SK-N-MC (cell line): ENCODE measurements at regions not wholly inside any gene's neighbourhood (a gene's known extent, or its start where the extent isn't known, plus 50 kb on each side); places are given as distances from the start of the nearest gene placed in this dataset.

Experiments used
- DNase-seq: peaks from one replicate; pipeline ENCODE4 v3.0.0-alpha.2; 2011; ENCODE audit warnings: low read depth, low spot score
- H3K27ac ChIP-seq: fragments of 200-600 bp; sonication (generic); 2 replicates; pipeline ENCODE4 v1.5.1; 2016; ENCODE audit warnings: mixed run types
- H3K36me3 ChIP-seq: fragments of 200-600 bp; sonication (generic); 2 replicates; pipeline ENCODE4 v1.6.1; 2017; ENCODE audit warnings: antibody characterized with exemption, low read length, mixed read lengths; ENCODE audit not compliant: insufficient read depth
- H3K4me3 ChIP-seq: fragments of 200-600 bp; sonication (generic); 2 replicates; pipeline ENCODE4 v1.5.1; 2016
- H3K9ac ChIP-seq: fragments of 200-600 bp; sonication (generic); 2 replicates; pipeline ENCODE4 v1.8.0; 2017; ENCODE audit warnings: mixed run types, mixed read lengths; ENCODE audit not compliant: insufficient read length
- H3K9me3 ChIP-seq: fragments of 200-600 bp; sonication (generic); 2 replicates; pipeline ENCODE4 v1.6.1; 2017; ENCODE audit warnings: low read depth, mild to moderate bottlenecking, antibody characterized with exemption, low read length, moderate library complexity, mixed read lengths
- EZH2 ChIP-seq: fragments of 200-600 bp; sonication (generic); IDR thresholded peaks from one replicate; pipeline ENCODE4 v1.6.1; 2017; ENCODE audit warnings: antibody characterized with exemption
- FOXP2 ChIP-seq: optimal IDR thresholded peaks from 2 replicates; pipeline ENCODE3; 2011; ENCODE audit warnings: mild to moderate bottlenecking, moderate library complexity; ENCODE audit not compliant: insufficient read depth; ENCODE audit errors: extremely low read length, control extremely low read depth
- POLR2AphosphoS5 ChIP-seq: IDR thresholded peaks from 2 replicates; pipeline ENCODE4 v1.6.1; 2012; ENCODE audit warnings: mild to moderate bottlenecking, low read depth, low read length, borderline replicate concordance

DNA sequence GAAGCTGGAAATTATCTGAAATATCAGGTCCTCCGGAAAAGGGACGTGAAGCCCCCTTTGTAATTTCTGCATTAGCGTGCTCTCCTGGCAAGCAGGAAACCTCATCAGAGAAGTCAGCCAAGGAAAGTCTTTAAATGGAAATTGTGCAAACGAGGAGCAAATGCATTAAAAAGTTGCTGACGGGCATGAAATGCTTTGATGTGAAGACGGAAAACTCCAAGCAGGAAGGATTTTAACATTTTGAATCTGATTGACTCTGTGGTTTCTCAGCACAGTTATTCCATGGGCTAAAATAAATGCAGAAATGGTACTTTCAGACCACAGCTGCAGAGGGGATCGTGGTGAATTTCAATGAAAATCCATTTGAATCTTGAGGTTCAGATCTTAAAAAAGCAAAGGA lies 167.8 kb downstream of the AHR start:
- peak overlapping the region; percentile 71 for H3K9ac ChIP-seq
- peak; percentile 94 for DNase-seq

DNA sequence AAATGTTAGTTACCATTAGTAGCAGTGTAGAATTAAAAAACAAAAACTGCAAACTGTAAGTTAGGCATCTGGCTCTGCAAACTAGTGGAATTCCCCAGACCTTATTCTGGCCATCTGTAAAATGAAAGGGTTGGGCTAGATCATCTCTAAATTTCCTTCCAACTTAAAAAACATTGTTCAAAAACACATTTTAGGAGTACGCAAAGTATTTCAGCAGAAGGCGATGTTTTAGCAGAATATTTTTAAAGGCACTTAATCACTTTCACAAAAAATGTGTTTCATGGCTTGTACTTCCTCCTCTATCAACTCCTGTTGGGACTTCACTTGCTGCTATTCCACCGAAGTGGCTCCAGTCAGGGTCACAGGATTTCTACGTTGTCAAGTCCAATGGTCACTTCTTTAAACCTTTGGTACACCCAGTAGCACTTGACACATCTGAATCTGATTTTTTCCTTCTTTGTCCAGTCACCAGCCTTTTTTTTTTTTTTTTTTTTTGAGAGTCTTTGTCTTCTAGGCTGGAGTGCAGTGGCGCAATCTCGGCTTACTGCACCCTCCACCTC lies 169.0 kb downstream of the AHR start:
- Histone ChIP-seq H3K4me3 (no peak overlapping the region), H3K9me3 (no peaks in the 10 kb centered on the region; the same call in 1 of the 2 replicates), H3K36me3 (no peaks in the 10 kb centered on the region), H3K9ac (no peak overlapping the region), H3K27ac (peak overlapping the region; percentile 98; the same call in 1 of the 2 replicates)
- DNase-seq: no peak
- TF ChIP-seq EZH2 (no peak), FOXP2 (no peak), POLR2AphosphoS5 (no peak)

More for the DNA sequence above, 167.8 kb downstream of the AHR start:
- Histone ChIP-seq H3K27ac (peak overlapping the region; percentile 98), H3K4me3 (peak overlapping the region; percentile 77), H3K36me3 (no peaks in the 10 kb centered on the region), H3K9me3 (no peaks in the 10 kb centered on the region; the same call in 1 of the 2 replicates)
- TF ChIP-seq POLR2AphosphoS5 (peak; percentile 41; the same call in 1 of the 2 replicates), EZH2 (no peak)

DNA sequence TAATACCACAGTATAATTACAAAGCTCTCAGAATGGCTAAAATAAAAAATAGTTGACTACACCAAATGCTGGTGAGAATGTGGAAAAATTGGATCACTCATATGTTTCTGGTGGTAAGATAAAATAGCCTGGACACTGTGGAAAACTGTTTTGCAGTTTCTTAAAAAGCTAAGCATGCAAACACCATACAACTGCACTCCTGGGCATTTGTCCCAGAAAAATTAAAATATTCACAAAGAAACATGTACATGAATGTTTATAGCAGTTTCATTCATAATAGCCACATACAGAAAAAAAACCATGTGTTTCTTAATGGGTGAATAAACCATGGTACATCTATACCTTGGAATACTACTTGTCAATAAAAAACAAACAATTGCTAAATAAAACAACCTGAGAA lies 172.9 kb downstream of the AHR start:
- no peak overlapping the region for H3K27ac ChIP-seq
- no peak for DNase-seq
- no peak overlapping the region for H3K4me3 ChIP-seq
- no peak overlapping the region for H3K9ac ChIP-seq
- H3K36me3 ChIP-seq: no peaks in the 10 kb centered on the region
- no peak for TF ChIP-seq EZH2
- TF ChIP-seq POLR2AphosphoS5: no peak
- no peak for TF ChIP-seq FOXP2
- no peaks in the 10 kb centered on the region; the same call in 1 of the 2 replicates for H3K9me3 ChIP-seq

DNA sequence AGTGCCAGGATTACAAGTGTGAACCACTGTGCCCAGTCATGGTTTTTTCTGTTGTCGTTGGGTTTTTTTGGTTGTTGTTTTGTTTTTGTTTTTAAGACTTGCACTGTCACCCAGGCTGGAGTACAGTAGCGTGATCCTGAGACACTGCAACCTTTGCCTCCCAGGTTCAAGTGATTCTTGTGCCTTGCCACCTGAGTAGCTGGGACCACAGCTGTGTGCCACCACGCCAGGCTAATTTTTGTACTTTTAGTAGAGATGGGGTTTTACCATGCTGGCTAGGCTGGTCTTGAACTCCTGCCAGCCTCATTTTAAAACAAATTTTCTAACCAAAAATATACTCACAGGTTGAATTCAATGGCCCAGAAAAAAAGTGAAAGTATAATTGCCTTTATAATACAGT lies 174.1 kb downstream of the AHR start:
- Histone ChIP-seq H3K4me3 (no peak overlapping the region), H3K9me3 (no peaks in the 10 kb centered on the region; the same call in 1 of the 2 replicates), H3K9ac (no peak overlapping the region), H3K27ac (no peak overlapping the region), H3K36me3 (no peaks in the 10 kb centered on the region)
- DNase-seq: no peak
- no peak for TF ChIP-seq POLR2AphosphoS5
- TF ChIP-seq FOXP2: no peak
- TF ChIP-seq EZH2: no peak

DNA sequence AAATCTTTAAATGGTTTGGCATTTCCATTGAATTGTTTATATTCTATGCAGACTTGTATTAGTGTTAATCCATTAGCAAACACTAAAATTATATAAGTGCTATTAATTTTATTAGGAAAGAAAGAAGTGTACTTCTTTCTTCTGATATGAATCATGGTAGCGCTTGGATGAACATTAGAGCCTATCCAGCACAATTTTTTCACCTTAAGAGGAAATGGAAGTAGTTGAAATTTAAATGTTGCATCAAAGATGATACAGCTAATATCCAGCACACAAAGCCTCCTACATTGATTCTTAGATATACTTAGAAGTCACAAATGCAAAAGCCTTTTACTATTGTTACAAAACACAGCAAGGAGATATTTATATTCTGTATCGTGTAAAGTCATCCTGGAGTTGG lies 174.5 kb downstream of the AHR start:
- DNase-seq: no peak
- H3K9me3 ChIP-seq: no peaks in the 10 kb centered on the region; the same call in 1 of the 2 replicates
- no peak overlapping the region for H3K9ac ChIP-seq
- TF ChIP-seq EZH2 (no peak), POLR2AphosphoS5 (no peak), FOXP2 (no peak)
- H3K27ac ChIP-seq: no peak overlapping the region
- H3K36me3 ChIP-seq: no peaks in the 10 kb centered on the region
- no peak overlapping the region for H3K4me3 ChIP-seq

DNA sequence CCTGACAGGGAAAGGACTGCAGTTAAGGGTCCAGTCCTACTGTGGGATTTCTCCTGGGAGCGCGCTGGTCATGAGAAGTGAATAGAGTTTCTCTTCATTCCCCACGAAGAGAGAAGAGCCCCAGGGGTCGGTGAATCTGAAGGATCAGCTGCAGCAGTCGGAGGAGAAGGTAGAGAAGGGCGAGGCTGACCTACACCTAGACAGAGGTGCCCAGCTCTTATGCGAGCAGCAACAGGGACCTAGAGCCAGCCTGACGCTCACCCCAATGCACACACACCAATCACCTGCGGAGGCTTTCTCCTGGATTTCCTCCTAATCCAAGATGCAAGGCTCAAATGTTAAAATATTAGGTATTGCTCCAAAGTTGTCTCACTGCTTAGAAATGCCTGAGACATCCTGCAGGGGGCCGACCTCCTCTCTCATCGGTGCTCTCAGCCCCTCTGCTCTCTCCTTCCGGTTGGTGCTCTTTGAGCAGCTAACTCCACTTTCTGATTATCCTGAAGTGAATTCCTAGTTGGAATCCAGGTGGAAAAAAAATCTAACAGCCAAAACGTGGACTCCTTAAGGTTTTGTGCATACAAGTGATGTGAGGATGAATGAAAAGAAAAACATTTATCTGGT lies 176.4 kb downstream of the AHR start:
- no peak overlapping the region for H3K9ac ChIP-seq
- H3K4me3 ChIP-seq: no peak overlapping the region
- no peaks in the 10 kb centered on the region for H3K36me3 ChIP-seq
- H3K27ac ChIP-seq: no peak overlapping the region
- H3K9me3 ChIP-seq: no peaks in the 10 kb centered on the region; the same call in 1 of the 2 replicates
- TF ChIP-seq FOXP2: no peak
- no peak for TF ChIP-seq EZH2
- no peak for TF ChIP-seq POLR2AphosphoS5
- DNase-seq: no peak

DNA sequence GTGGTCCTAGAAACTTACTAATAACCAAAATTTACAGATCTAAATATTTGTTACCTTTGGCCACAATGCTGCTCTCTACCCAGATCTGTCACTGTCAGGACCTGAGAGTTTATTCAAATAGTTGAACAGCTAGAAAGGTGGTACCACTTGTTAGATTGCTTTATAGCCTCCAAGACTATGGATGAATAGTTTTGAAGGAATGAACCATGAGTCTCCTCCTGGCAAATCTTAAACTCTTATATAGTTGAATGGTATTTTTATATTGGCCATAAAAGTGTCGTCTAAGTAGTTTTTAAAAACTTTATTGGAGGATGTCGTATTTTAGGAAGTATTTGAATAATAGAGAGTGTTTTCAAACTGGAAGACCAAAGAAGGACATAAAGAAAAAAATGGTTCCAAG lies 178.7 kb downstream of the AHR start:
- H3K9me3 ChIP-seq: no peaks in the 10 kb centered on the region
- H3K4me3 ChIP-seq: no peak overlapping the region
- no peak for TF ChIP-seq POLR2AphosphoS5
- no peak for TF ChIP-seq EZH2
- TF ChIP-seq FOXP2: no peak
- DNase-seq: no peak
- no peaks in the 10 kb centered on the region for H3K36me3 ChIP-seq
- H3K27ac ChIP-seq: no peak overlapping the region
- H3K9ac ChIP-seq: no peak overlapping the region

DNA sequence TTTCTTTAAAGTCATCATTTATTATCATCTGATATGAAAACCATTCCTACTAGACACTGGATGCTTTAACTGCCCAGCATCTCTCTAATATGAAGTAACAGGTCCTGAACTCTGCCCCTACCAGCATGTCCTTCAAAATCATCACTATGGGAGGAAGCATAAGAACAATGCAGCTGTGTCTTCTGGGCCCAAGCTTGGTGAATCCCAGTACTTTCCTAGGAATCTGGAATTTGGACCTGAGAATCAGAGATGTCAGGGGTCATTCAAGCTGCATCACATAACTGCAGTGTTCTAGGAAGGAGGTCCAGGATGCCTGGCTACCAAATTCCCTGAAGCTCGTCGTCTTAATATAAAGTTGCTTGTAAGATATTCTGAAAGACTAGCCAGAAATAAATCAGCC lies 182.7 kb downstream of the AHR start:
- H3K9me3 ChIP-seq: no peaks in the 10 kb centered on the region
- no peak for TF ChIP-seq EZH2
- no peak overlapping the region for H3K27ac ChIP-seq
- no peak overlapping the region for H3K9ac ChIP-seq
- H3K4me3 ChIP-seq: no peak overlapping the region
- no peaks in the 10 kb centered on the region for H3K36me3 ChIP-seq
- DNase-seq: no peak

DNA sequence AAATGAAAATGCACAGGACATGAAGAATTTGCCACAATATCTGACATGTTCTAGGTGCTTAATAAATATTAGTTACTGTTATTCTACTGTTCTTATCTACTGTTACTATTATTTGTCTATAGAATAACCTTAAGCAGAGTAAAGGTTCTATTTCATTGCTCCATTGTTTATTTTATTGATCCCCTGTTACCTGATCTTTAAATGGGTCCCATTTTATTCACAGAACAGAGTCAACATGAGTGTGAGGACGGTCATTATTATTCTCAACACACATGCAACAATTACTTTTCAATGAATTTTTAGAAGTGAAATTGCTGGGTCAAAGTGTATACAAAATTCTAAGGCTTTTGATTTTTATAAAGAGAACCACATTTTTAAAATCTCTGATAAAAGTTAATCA lies 186.9 kb downstream of the AHR start:
- Histone ChIP-seq H3K9me3 (no peaks in the 10 kb centered on the region), H3K9ac (no peak overlapping the region), H3K27ac (no peak overlapping the region), H3K36me3 (no peaks in the 10 kb centered on the region), H3K4me3 (no peak overlapping the region)
- DNase-seq: no peak
- TF ChIP-seq EZH2 (no peak), POLR2AphosphoS5 (no peak), FOXP2 (no peak)

DNA sequence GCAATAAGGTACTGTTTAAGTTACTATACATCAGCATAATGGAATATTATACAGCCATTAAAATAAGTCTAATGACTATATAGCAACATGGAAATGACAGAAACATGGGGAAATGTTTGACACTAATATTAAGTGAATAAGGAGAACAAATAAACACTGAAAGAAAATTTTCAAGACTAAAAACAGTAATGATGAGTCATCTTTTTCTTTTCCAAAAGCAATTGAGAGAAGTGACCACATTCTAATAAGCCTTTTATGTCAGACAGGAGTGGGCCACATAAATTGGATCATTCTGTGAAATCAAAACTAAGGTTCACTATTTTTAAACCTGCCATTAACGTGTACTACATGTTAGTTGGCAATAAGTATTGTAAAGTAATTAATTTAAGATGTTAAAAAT lies 187.5 kb downstream of the AHR start:
- Histone ChIP-seq H3K36me3 (no peaks in the 10 kb centered on the region), H3K9ac (no peak overlapping the region), H3K9me3 (no peaks in the 10 kb centered on the region), H3K4me3 (no peak overlapping the region), H3K27ac (no peak overlapping the region)
- no peak for DNase-seq
- TF ChIP-seq POLR2AphosphoS5: no peak
- no peak for TF ChIP-seq EZH2
- no peak for TF ChIP-seq FOXP2
